ENCODE measurements at regions not wholly inside any gene's neighbourhood (a gene's known extent, or its start where the extent isn't known, plus 50 kb on each side); places are given as distances from the start of the nearest gene placed in this dataset.

- no peaks in the 10 kb centered on the region for H3K27me3 ChIP-seq (ENCODE audit: insufficient read depth in 3 of 3, low read length in 2 of 3)
- intact Hi-C loops (cut with DNase I) = no loop called here
- no peak overlapping the region for H3K4me3 ChIP-seq
- peaks cover 11% of the 10 kb centered on the region for H3K9me3 ChIP-seq
- DNase-seq (no peak), ATAC-seq (no peak)
- no peaks in the 10 kb centered on the region for H3K36me3 ChIP-seq (ENCODE audit: insufficient read depth in 1 of 2, low read depth in 1 of 2)
- TF ChIP-seq CTCF (IDR thresholded peaks at IDR 0.05) = no peak
- no peaks in the 10 kb centered on the region for H3K4me1 ChIP-seq
- no peak overlapping the region for H3K27ac ChIP-seq
Measured at GRCh38 chr4:162727766-162728165, 438.9 kb downstream of the NAF1 start.

GRCh38 chr4:162727232-162727631 lies 439.5 kb downstream of the NAF1 start:
- DNase-seq (no peak), ATAC-seq (no peak)
- 88 to 93% (median 89%) methylated on average over 8 of the region's 8 CpGs for WGBS, 3 donors
- Histone ChIP-seq H3K27me3 (ENCODE audit: insufficient read depth in 3 of 3, low read length in 2 of 3) (no peaks in the 10 kb centered on the region), H3K4me3 (no peak overlapping the region), H3K9me3 (peaks cover 11% of the 10 kb centered on the region), H3K36me3 (ENCODE audit: insufficient read depth in 1 of 2, low read depth in 1 of 2) (no peaks in the 10 kb centered on the region), H3K4me1 (no peaks in the 10 kb centered on the region), H3K27ac (no peak overlapping the region)
- intact Hi-C loops (cut with DNase I) = no loop called here
- TF ChIP-seq CTCF (IDR thresholded peaks at IDR 0.05) = no peak

GRCh38 chr4:162715401-162715800 lies 451.3 kb downstream of the NAF1 start:
- WGBS, 3 donors = 83 to 93% (median 89%) methylated on average over 3 of the region's 3 CpGs

GRCh38 chr4:162707962-162708361 lies 458.7 kb downstream of the NAF1 start:
- no peak for ATAC-seq
- Histone ChIP-seq H3K9me3 (no peaks in the 10 kb centered on the region), H3K36me3 (ENCODE audit: insufficient read depth in 1 of 2, low read depth in 1 of 2) (no peaks in the 10 kb centered on the region), H3K4me3 (no peak overlapping the region), H3K27ac (peak overlapping the region; percentile 12), H3K4me1 (peaks cover 14% of the 10 kb centered on the region), H3K27me3 (ENCODE audit: insufficient read depth in 3 of 3, low read length in 2 of 3) (no peaks in the 10 kb centered on the region)
- no peak for DNase-seq
- intact Hi-C loops (cut with DNase I) = loop anchor here in 1 of 2 donors (10.0 kb wide), 1 partner anchor 457 kb away; the partner anchor contains the start of gene NAF1
- TF ChIP-seq CTCF (IDR thresholded peaks at IDR 0.05) = no peak

More at GRCh38 chr4:162715401-162715800, 451.3 kb downstream of the NAF1 start:
- ATAC-seq = no peak
- Histone ChIP-seq H3K9me3 (peaks cover 6% of the 10 kb centered on the region), H3K27me3 (ENCODE audit: insufficient read depth in 3 of 3, low read length in 2 of 3) (no peaks in the 10 kb centered on the region), H3K4me1 (no peaks in the 10 kb centered on the region), H3K4me3 (no peak overlapping the region), H3K27ac (no peak overlapping the region), H3K36me3 (ENCODE audit: insufficient read depth in 1 of 2, low read depth in 1 of 2) (no peaks in the 10 kb centered on the region)
- no peak for DNase-seq
- intact Hi-C loops (cut with DNase I) = no loop called here
- TF ChIP-seq CTCF (IDR thresholded peaks at IDR 0.05) = no peak

GRCh38 chr4:162706632-162707031 lies 460.1 kb downstream of the NAF1 start:
- no peaks in the 10 kb centered on the region for H3K27me3 ChIP-seq (ENCODE audit: insufficient read depth in 3 of 3, low read length in 2 of 3)
- WGBS, 3 donors = 60 to 71% (median 65%) methylated on average over 1 of the region's 1 CpG
- DNase-seq (no peak), ATAC-seq (no peak)
- peak overlapping the region; percentile 45 for H3K4me3 ChIP-seq
- H3K36me3 ChIP-seq (ENCODE audit: insufficient read depth in 1 of 2, low read depth in 1 of 2) = no peaks in the 10 kb centered on the region
- peak overlapping the region; percentile 86 for H3K27ac ChIP-seq
- no peaks in the 10 kb centered on the region for H3K9me3 ChIP-seq
- H3K4me1 ChIP-seq = peaks cover 14% of the 10 kb centered on the region
- TF ChIP-seq CTCF (IDR thresholded peaks at IDR 0.05) = peak; percentile 10
- intact Hi-C loops (cut with DNase I) = loop anchor here in 1 of 2 donors (10.0 kb wide), 1 partner anchor 458 kb away; the partner anchor contains the start of gene NAF1
